ENCODE measurements at regions not wholly inside any gene's neighbourhood (a gene's known extent, or its start where the extent isn't known, plus 50 kb on each side); places are given as distances from the start of the nearest gene placed in this dataset.

GRCh38 chr2:18684206-18685038 lies 95.1 kb upstream of the NT5C1B start:
- in situ Hi-C loops (cut with HindIII; ENCODE audit: low sequenced_read_pairs) = no loop called here
- no peak for DNase-seq (ENCODE audit: low spot score)

GRCh38 chr2:18682681-18683080 lies 93.3 kb upstream of the NT5C1B start:
- in situ Hi-C loops (cut with HindIII; ENCODE audit: low sequenced_read_pairs) = no loop called here

DNA sequence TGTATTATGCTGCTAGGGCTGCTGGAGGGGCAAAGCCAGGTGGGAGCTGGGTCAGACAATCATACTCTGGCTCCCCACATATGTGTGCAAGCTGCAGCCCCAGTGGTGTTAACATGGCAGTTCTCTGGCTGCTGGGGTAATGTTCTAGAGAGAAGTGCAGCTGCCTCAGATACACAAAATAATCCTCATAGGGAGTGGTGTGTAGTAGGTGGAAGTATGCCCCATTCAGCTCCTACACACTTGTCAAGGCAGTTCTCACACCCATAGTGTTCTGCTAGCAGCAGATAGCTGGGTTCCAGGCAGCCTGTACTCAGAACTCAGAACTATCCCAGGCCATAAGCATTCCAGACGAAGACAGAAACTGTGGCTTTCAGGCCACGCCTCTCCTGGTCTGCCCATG lies 87.9 kb upstream of the NT5C1B start:
- in situ Hi-C loops (cut with HindIII; ENCODE audit: low sequenced_read_pairs) = no loop called here

More at GRCh38 chr2:18682681-18683080, 93.3 kb upstream of the NT5C1B start:
- DNase-seq (ENCODE audit: low spot score) = no peak

GRCh38 chr2:18674309-18674708 lies 84.9 kb upstream of the NT5C1B start:
- in situ Hi-C loops (cut with HindIII; ENCODE audit: low sequenced_read_pairs) = no loop called here

More for the DNA sequence above, 87.9 kb upstream of the NT5C1B start:
- no peak for DNase-seq (ENCODE audit: low spot score)

GRCh38 chr2:18671363-18671762 lies 82.0 kb upstream of the NT5C1B start:
- in situ Hi-C loops (cut with HindIII; ENCODE audit: low sequenced_read_pairs) = no loop called here

More at GRCh38 chr2:18674309-18674708, 84.9 kb upstream of the NT5C1B start:
- DNase-seq (ENCODE audit: low spot score) = no peak

DNA sequence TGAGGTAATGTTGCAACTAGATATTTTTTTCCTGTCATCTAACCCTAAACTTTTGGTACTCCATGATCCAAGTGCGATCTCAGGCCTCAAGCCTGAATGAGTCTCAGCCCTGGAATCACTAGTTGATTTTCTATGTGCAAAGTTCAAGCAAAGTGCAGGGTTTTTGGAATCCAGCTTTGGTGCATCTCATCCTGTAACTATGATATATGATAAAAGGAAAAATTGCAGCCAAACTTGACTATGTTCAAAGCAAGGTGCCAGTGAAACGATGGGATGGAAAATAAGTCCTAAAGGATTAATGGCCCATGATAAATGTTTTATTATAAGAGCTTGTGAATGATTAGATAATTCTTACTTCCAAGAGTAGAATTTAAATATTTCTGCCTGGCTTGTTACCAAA lies 78.9 kb upstream of the NT5C1B start:
- DNase-seq (ENCODE audit: low spot score) = no peak
- in situ Hi-C loops (cut with HindIII; ENCODE audit: low sequenced_read_pairs) = no loop called here

More at GRCh38 chr2:18671363-18671762, 82.0 kb upstream of the NT5C1B start:
- DNase-seq (ENCODE audit: low spot score) = no peak

DNA sequence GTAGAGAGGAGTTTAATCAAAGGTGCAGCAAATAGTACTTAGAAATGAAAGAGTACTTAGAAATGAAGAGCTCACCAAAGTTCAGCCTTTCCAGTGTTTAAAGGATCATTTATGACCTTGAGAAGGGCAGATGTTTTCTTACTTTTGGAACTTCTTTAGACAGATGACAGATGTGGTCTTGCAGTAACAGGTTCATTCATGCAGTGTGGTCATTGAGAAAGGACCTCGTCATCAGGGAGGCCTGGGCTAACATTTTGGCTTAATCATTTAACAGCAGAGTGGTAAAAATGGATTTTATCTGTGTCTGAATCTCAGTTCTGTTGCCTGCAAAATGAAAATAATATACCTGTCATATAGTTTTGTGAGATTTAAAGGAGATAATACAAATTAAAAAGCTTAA lies 75.1 kb upstream of the NT5C1B start:
- in situ Hi-C loops (cut with HindIII; ENCODE audit: low sequenced_read_pairs) = no loop called here
- DNase-seq (ENCODE audit: low spot score) = no peak

DNA sequence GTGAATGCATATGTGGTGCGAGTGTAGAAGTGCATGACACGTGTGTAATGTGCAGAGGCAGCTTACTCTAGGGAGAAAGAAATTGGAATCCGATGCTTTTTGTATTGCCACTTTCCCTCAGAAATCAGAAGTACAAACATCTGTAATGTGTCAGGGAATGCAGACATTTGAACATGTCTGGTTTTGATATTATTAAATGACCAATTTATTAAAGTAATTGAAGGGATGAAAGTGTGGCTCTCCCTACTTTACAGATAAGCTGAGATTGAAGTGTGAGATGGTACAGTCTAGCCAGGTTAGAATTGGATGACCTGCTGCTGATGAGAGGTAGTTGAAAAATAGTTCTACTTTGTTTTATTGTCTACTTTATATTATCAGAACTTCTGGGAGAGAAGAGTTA lies 74.5 kb upstream of the NT5C1B start:
- DNase-seq (ENCODE audit: low spot score) = no peak
- in situ Hi-C loops (cut with HindIII; ENCODE audit: low sequenced_read_pairs) = no loop called here

DNA sequence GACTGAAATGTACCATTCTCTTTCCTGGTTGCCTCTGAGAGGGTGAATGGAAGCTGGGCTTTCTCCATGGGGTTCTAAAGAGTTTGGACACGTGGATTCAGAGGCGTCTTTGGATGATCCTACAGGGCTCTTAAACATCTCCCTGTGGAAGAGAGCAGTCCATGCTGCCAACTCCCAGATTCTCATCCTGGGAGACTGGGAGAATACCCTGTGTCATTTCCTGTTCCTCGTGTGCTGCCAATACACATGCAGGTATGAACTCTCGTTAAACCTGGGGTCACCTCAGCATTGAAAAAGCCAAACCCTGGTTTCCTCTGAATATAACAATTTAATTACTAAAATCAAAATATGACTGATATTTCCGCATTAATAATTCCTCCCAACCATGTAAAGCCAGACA lies 73.3 kb upstream of the NT5C1B start:
- in situ Hi-C loops (cut with HindIII; ENCODE audit: low sequenced_read_pairs) = no loop called here
- no peak for DNase-seq (ENCODE audit: low spot score)

DNA sequence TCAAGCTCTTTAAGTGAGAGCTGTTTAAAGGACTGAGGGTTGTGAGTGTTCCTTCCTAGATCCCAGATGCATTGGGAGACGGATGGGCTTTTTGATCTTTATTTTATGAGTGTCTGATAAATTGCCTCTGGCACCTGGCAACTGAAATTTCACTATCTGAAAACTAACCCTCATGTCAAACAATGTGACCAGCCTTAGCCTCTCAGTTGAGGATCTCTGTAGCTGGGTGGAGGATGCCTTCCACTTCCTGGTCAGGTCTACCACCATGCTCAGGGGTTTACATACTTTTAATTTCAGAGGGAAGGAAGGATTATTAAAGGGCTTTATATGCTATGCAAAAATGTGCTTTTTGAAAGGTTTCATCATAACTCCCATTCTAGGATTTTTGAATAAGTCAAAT lies 70.5 kb upstream of the NT5C1B start:
- in situ Hi-C loops (cut with HindIII; ENCODE audit: low sequenced_read_pairs) = no loop called here
- no peak for DNase-seq (ENCODE audit: low spot score)

DNA sequence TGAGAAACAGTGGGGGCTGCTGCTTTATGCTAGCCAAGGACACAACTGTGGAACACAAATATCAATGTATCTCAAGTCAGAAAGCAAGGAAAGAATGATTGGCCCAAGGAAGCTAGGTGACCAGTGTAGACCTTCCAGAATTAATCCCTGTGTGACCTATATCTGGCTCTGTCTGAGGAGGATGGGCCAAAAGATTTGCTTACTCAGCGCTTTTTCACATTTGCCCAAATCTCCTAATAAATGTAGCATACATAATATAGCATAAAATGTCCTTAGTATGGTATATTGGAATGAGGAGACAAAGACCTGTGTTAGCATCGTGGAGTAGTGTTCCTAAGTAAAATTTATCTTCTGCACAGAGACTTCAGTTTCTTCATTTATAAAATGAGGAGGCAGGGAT lies 66.7 kb upstream of the NT5C1B start:
- no peak for DNase-seq (ENCODE audit: low spot score)
- in situ Hi-C loops (cut with HindIII; ENCODE audit: low sequenced_read_pairs) = no loop called here

DNA sequence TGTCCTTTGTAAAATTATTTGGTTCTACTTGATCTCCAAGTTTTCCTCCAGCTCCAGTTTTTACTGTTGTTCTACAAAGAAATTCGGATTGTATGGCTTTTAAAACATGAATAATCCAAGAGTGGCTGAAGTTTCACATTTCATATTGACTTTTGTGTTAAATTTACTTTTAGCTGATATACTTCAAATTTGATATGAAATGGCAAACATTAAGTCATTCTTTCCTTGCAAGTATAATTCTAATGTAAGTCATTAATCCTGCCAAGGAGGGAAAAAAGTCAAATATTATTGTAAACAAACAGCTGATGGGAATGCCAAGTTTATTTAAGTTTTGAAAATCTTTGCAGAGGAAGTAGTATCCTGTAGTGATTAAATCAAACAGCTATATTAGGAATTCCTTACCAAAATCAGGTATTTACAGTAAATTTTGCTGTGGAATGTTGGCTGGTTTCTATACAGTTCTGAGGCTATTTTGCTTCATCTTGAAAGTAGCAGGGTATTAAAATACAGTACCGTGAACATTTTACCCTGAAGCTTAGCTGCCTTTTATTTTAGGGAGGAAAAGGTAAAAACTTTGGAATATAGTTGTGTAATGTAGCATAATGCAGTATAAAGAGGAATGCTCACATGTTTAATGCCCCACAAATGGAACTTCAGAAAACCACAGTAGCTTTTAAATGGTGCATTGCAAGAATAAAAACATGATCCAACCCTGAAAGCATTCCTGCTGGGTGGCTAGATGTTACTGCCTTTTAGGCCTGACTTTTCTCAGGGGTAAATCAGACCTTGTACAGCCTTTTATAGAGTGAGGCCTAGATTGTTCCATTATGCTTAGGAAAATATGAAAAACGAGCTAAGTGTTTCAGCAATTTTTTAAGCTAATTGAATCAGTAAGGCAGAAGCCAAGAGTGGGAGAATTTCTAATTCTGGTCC lies 62.7 kb upstream of the NT5C1B start:
- DNase-seq (ENCODE audit: low spot score) = no peak
- in situ Hi-C loops (cut with HindIII; ENCODE audit: low sequenced_read_pairs) = no loop called here

- DNase-seq (ENCODE audit: low spot score) = no peak
- in situ Hi-C loops (cut with HindIII; ENCODE audit: low sequenced_read_pairs) = no loop called here
These were observed 60.9 kb upstream of the NT5C1B start for GRCh38 chr2:18650221-18650620.

- DNase-seq (ENCODE audit: low spot score) = no peak
- in situ Hi-C loops (cut with HindIII; ENCODE audit: low sequenced_read_pairs) = no loop called here
These were observed 60.2 kb upstream of the NT5C1B start for GRCh38 chr2:18649502-18650135.

GRCh38 chr2:18648161-18648560 lies 58.8 kb upstream of the NT5C1B start:
- in situ Hi-C loops (cut with HindIII; ENCODE audit: low sequenced_read_pairs) = no loop called here
- no peak for DNase-seq (ENCODE audit: low spot score)

- DNase-seq (ENCODE audit: low spot score) = no peak
- in situ Hi-C loops (cut with HindIII; ENCODE audit: low sequenced_read_pairs) = no loop called here
These were observed 58.4 kb upstream of the NT5C1B start for GRCh38 chr2:18647731-18648130.

GRCh38 chr2:18645315-18645714 lies 55.9 kb upstream of the NT5C1B start:
- in situ Hi-C loops (cut with HindIII; ENCODE audit: low sequenced_read_pairs) = no loop called here
- no peak for DNase-seq (ENCODE audit: low spot score)

DNA sequence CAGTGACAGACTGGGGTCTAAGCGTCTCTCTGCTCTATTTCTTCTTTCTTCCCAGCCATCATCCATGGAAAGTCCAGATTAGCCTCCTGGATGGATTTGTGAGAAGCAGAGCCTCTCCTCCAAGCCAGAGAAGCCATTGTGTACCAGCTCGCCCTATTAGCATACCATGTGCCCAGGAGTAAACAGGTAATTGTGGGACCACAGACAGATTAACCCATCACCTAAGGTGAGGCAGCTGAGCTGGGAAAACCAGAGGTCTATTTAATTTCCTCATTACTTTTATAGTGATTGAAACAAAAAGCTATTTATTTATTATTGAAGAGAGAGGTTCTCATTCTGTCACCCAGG lies 54.7 kb upstream of the NT5C1B start:
- in situ Hi-C loops (cut with HindIII; ENCODE audit: low sequenced_read_pairs) = no loop called here
- DNase-seq (ENCODE audit: low spot score) = no peak

GRCh38 chr2:18643326-18644114 lies 54.2 kb upstream of the NT5C1B start:
- in situ Hi-C loops (cut with HindIII; ENCODE audit: low sequenced_read_pairs) = no loop called here
- DNase-seq (ENCODE audit: low spot score) = no peak
